ENCODE measurements at regions not wholly inside any gene's neighbourhood (a gene's known extent, or its start where the extent isn't known, plus 50 kb on each side); places are given as distances from the start of the nearest gene placed in this dataset.
A peak's percentile ranks its signal among the peaks of the same experiment; 100 is the strongest.

- TF ChIP-seq CTCF (IDR thresholded peaks at IDR 0.05) (no peak), EP300 (IDR thresholded peaks at IDR 0.05) (peak in 1 of 2 donors; percentile 55)
Observed at GRCh38 chr10:110425684-110426293, 71.9 kb upstream of the DUSP5 start.

All from tibial nerve (tissue), 4 donors.